Ovary (tissue), 3 donors: ENCODE measurements at regions not wholly inside any gene's neighbourhood (a gene's known extent, or its start where the extent isn't known, plus 50 kb on each side); places are given as distances from the start of the nearest gene placed in this dataset.

ENCODE experiments used
- CTCF ChIP-seq, 3 donors: fragments of 450-650 bp in 2 of 3; fragments of 200-600 bp in 1 of 3; IDR thresholded peaks; one replicate each; pipeline versions ENCODE4 v1.5.1 to v1.8.0; 2016 to 2022; ENCODE audit warnings: antibody characterized with exemption in 3 of 3, mild to moderate bottlenecking in 1 of 3
- POLR2A ChIP-seq: fragments of 450-650 bp; IDR thresholded peaks from one replicate; pipeline ENCODE4 v1.6.1; 2017; ENCODE audit warnings: antibody characterized with exemption, mild to moderate bottlenecking, moderate library complexity
- donor health status: DM: no; HTN: no; CAD: no.

- TF ChIP-seq CTCF (IDR thresholded peaks at IDR 0.05) (no peak), POLR2A (no peak)
Measured at GRCh38 chr7:20864221-20864620, 77.5 kb upstream of the SP8 start.
